ENCODE measurements at regions not wholly inside any gene's neighbourhood (a gene's known extent, or its start where the extent isn't known, plus 50 kb on each side); places are given as distances from the start of the nearest gene placed in this dataset.

- TF ChIP-seq POLR2A (IDR thresholded peaks at IDR 0.05) = no peak
- no peak for TF ChIP-seq CTCF (IDR thresholded peaks at IDR 0.05)
Measured at GRCh38 chr6:94065707-94066337, 646.5 kb upstream of the EPHA7 start.

Data from adrenal gland (tissue), 5 donors.